CMK (cell line): ENCODE measurements at regions not wholly inside any gene's neighbourhood (a gene's known extent, or its start where the extent isn't known, plus 50 kb on each side); places are given as distances from the start of the nearest gene placed in this dataset.

ENCODE experiments used
- DNase-seq: peaks from one replicate; pipeline ENCODE4 v3.0.0-alpha.2; 2010; ENCODE audit warnings: low read depth

- no peak for DNase-seq
Observed at GRCh38 chr16:86632206-86632605, 53.9 kb downstream of the FOXL1 start.

GRCh38 chr16:86632944-86633343 is 54.6 kb downstream of the FOXL1 start:
- DNase-seq, result no peak

- DNase-seq, result no peak
Observed at GRCh38 chr16:86634292-86634691, 55.9 kb downstream of the FOXL1 start.

GRCh38 chr16:86635176-86635876 is 57.0 kb downstream of the FOXL1 start:
- DNase-seq, result no peak

GRCh38 chr16:86635926-86636325 is 57.6 kb downstream of the FOXL1 start:
- DNase-seq, result no peak

GRCh38 chr16:86637744-86638143 is 59.4 kb downstream of the FOXL1 start:
- DNase-seq, result no peak

GRCh38 chr16:86638642-86639041 is 60.3 kb downstream of the FOXL1 start:
- DNase-seq, result no peak

- DNase-seq, result no peak
Observed at GRCh38 chr16:86639354-86639753, 61.0 kb downstream of the FOXL1 start.

- DNase-seq, result no peak
Observed at GRCh38 chr16:86640265-86640843, 62.0 kb downstream of the FOXL1 start.

GRCh38 chr16:86642087-86642486 is 63.7 kb downstream of the FOXL1 start:
- DNase-seq, result no peak

GRCh38 chr16:86643671-86644070 is 65.3 kb downstream of the FOXL1 start:
- no peak for DNase-seq

GRCh38 chr16:86647561-86647960 is 69.2 kb downstream of the FOXL1 start:
- no peak for DNase-seq

GRCh38 chr16:86649875-86650274 is 71.5 kb downstream of the FOXL1 start:
- DNase-seq, result no peak

- no peak for DNase-seq
Observed at GRCh38 chr16:86651013-86651627, 72.8 kb downstream of the FOXL1 start.

- no peak for DNase-seq
Observed at GRCh38 chr16:86651823-86652222, 73.5 kb downstream of the FOXL1 start.

- DNase-seq, result no peak
Observed at GRCh38 chr16:86653285-86654006, 75.1 kb downstream of the FOXL1 start.

GRCh38 chr16:86657972-86658371 is 79.6 kb downstream of the FOXL1 start:
- no peak for DNase-seq

GRCh38 chr16:86660623-86661022 is 82.3 kb downstream of the FOXL1 start:
- no peak for DNase-seq

GRCh38 chr16:86661706-86662105 is 83.4 kb downstream of the FOXL1 start:
- no peak for DNase-seq

GRCh38 chr16:86662195-86662594 is 83.8 kb downstream of the FOXL1 start:
- DNase-seq, result no peak

GRCh38 chr16:86662740-86663139 is 84.4 kb downstream of the FOXL1 start:
- DNase-seq, result no peak

GRCh38 chr16:86663685-86664521 is 85.6 kb downstream of the FOXL1 start:
- DNase-seq, result no peak
